UCSD-AML1 (cell line): ENCODE measurements at regions not wholly inside any gene's neighbourhood (a gene's known extent, or its start where the extent isn't known, plus 50 kb on each side); places are given as distances from the start of the nearest gene placed in this dataset.

Experiments used
- DNase-seq: peaks from one replicate; lab custom pipeline; 2025; ENCODE audit not compliant: unreplicated experiment; lab: John Stamatoyannopoulos, UW

GRCh38 chr12:92370828-92371227, 225.2 kb upstream of the BTG1 start:
- no peak for DNase-seq

- no peak for DNase-seq
Observed at GRCh38 chr12:92369636-92370035, 224.0 kb upstream of the BTG1 start.

- DNase-seq: no peak
Observed at GRCh38 chr12:92369056-92369455, 223.4 kb upstream of the BTG1 start.

GRCh38 chr12:92365836-92366235, 220.2 kb upstream of the BTG1 start:
- no peak for DNase-seq

GRCh38 chr12:92365333-92365732, 219.7 kb upstream of the BTG1 start:
- no peak for DNase-seq

- no peak for DNase-seq
Observed at GRCh38 chr12:92363295-92364146, 217.9 kb upstream of the BTG1 start.

- no peak for DNase-seq
Observed at GRCh38 chr12:92362785-92363184, 217.1 kb upstream of the BTG1 start.

GRCh38 chr12:92362126-92362525, 216.5 kb upstream of the BTG1 start:
- no peak for DNase-seq

- DNase-seq: no peak
Observed at GRCh38 chr12:92360543-92360942, 214.9 kb upstream of the BTG1 start.

GRCh38 chr12:92359581-92360209, 214.0 kb upstream of the BTG1 start:
- no peak for DNase-seq

- no peak for DNase-seq
Observed at GRCh38 chr12:92357584-92358261, 212.1 kb upstream of the BTG1 start.

- no peak for DNase-seq
Observed at GRCh38 chr12:92356425-92356824, 210.8 kb upstream of the BTG1 start.

GRCh38 chr12:92349635-92350034, 204.0 kb upstream of the BTG1 start:
- no peak for DNase-seq

- DNase-seq: no peak
Observed at GRCh38 chr12:92342574-92342973, 196.9 kb upstream of the BTG1 start.

GRCh38 chr12:92341065-92341668, 195.5 kb upstream of the BTG1 start:
- DNase-seq: no peak

- DNase-seq: no peak
Observed at GRCh38 chr12:92340441-92341064, 194.9 kb upstream of the BTG1 start.

GRCh38 chr12:92340003-92340402, 194.4 kb upstream of the BTG1 start:
- DNase-seq: no peak

GRCh38 chr12:92339198-92339821, 193.7 kb upstream of the BTG1 start:
- DNase-seq: no peak

- DNase-seq: no peak
Observed at GRCh38 chr12:92338671-92339070, 193.0 kb upstream of the BTG1 start.

GRCh38 chr12:92338102-92338501, 192.5 kb upstream of the BTG1 start:
- no peak for DNase-seq

- DNase-seq: no peak
Observed at GRCh38 chr12:92337128-92337527, 191.5 kb upstream of the BTG1 start.
